ENCODE measurements at regions not wholly inside any gene's neighbourhood (a gene's known extent, or its start where the extent isn't known, plus 50 kb on each side); places are given as distances from the start of the nearest gene placed in this dataset.

DNA sequence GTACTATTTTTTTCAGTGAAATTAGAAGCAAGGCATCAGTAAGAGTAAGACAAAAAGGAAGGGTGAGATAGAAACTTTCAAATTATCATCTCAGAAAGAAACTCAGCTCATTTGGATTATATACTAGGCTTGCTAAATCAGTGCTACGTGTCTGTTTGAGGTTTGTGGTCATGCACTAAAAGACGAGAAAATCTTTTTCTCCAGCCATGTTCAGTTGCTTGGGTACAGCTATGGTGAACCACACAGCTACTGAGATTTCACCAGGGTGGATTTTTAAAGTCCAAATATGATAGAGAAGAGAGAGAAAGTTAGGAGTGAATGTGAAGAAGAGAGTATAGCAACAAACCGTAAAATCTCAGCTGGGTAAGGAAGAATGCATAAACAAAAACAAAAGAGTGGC is 161.6 kb downstream of the PTH2R start:
- TF ChIP-seq SP1 (IDR thresholded peaks at IDR 0.05) (no peak), FOXM1 (IDR thresholded peaks at IDR 0.05; ENCODE audit: borderline replicate concordance) (no peak), NFRKB (IDR thresholded peaks at IDR 0.05) (no peak), HDGF (IDR thresholded peaks at IDR 0.05; ENCODE audit: borderline replicate concordance) (no peak), BHLHE40 (IDR thresholded peaks at IDR 0.05; ENCODE audit: borderline replicate concordance) (no peak), FOXA1 (IDR thresholded peaks at IDR 0.05) (no peak), PKNOX1 (IDR thresholded peaks at IDR 0.05) (no peak), SUZ12 (IDR thresholded peaks at IDR 0.05) (no peak), CTBP1 (IDR thresholded peaks at IDR 0.05; ENCODE audit: borderline replicate concordance) (no peak), ZNF384 (IDR thresholded peaks at IDR 0.05) (no peak), TARDBP (IDR thresholded peaks at IDR 0.05) (no peak)
